ENCODE measurements at regions not wholly inside any gene's neighbourhood (a gene's known extent, or its start where the extent isn't known, plus 50 kb on each side); places are given as distances from the start of the nearest gene placed in this dataset.

DNA sequence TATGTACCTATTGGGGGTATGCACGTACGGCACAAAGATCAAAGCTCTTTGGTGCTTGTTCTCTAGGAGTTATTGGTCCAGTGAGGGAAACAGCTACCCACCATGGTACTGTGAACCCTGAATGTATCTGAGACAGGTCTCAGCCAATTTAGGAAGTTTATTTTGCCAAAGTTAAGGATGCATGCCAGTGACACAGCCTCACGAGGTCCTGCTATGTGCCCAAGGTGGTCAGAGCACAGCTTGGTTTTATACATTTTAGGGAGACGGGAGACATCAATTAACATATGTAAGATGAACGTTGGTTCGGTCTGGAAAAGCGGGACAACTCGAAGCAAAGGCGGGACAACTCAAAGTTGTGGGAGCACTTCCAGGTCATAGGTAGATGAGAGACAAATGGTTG is 75.8 kb downstream of the SOWAHC start:
- no peaks in the 10 kb centered on the region for H3K79me2 ChIP-seq (ENCODE audit: insufficient read depth, low read length)
- H3K9ac ChIP-seq (ENCODE audit: low read depth, low read length, poor library complexity, severe bottlenecking), result no peak overlapping the region
- H3K27me3 ChIP-seq (ENCODE audit: insufficient read depth, low read length, poor library complexity, severe bottlenecking), result no peaks in the 10 kb centered on the region
- no peaks in the 10 kb centered on the region for H3K4me1 ChIP-seq (ENCODE audit: insufficient read depth, low read length, poor library complexity, severe bottlenecking)
- H3K36me3 ChIP-seq (ENCODE audit: insufficient read depth, low read length), result no peaks in the 10 kb centered on the region
- H3K4me2 ChIP-seq (ENCODE audit: low read depth, low read length, poor library complexity, severe bottlenecking), result no peak overlapping the region
- H3K4me3 ChIP-seq (ENCODE audit: low read length, poor library complexity, severe bottlenecking), result no peak overlapping the region
- TF ChIP-seq, protein P1, sequence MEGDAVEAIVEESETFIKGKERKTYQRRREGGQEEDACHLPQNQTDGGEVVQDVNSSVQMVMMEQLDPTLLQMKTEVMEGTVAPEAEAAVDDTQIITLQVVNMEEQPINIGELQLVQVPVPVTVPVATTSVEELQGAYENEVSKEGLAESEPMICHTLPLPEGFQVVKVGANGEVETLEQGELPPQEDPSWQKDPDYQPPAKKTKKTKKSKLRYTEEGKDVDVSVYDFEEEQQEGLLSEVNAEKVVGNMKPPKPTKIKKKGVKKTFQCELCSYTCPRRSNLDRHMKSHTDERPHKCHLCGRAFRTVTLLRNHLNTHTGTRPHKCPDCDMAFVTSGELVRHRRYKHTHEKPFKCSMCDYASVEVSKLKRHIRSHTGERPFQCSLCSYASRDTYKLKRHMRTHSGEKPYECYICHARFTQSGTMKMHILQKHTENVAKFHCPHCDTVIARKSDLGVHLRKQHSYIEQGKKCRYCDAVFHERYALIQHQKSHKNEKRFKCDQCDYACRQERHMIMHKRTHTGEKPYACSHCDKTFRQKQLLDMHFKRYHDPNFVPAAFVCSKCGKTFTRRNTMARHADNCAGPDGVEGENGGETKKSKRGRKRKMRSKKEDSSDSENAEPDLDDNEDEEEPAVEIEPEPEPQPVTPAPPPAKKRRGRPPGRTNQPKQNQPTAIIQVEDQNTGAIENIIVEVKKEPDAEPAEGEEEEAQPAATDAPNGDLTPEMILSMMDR (conservative IDR thresholded peaks at IDR 0.05; ENCODE audit: low read length), result no peak
- TF ChIP-seq EZH2phosphoT487 (IDR thresholded peaks at IDR 0.05; ENCODE audit: borderline replicate concordance), result no peak
- H3K9me2 ChIP-seq (replicated peaks; ENCODE audit: low read depth, low read length), result no peaks in the 10 kb centered on the region
- H3K9me3 ChIP-seq (ENCODE audit: insufficient read depth, low read depth, low read length), result no peaks in the 10 kb centered on the region
- no peak overlapping the region for H2AFZ ChIP-seq (ENCODE audit: low read length)
- no peaks in the 10 kb centered on the region for H4K20me1 ChIP-seq (ENCODE audit: insufficient read depth, low read length, poor library complexity, severe bottlenecking)
- H3F3A ChIP-seq (ENCODE audit: low read depth), result no peaks in the 10 kb centered on the region

DNA sequence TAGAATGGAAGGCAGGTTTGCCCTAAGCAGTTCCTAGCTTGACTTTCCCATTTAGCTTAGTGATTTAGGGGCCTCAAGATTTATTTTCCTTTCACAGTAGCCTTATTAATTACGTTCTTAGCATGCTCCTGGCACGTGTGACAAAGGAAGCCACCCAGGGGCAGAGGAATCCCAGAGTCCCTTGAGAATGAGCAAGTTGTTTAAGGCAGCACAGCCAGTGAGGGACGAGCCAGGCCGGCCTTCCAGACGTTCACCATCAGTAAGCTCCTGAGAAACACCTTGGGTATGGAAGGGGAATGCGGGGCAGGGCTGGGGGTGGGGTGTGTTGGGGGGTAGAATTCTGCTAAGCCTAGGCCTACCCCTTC is 76.3 kb downstream of the SOWAHC start:
- no peak overlapping the region for H3K9ac ChIP-seq (ENCODE audit: low read depth, low read length, poor library complexity, severe bottlenecking)
- H3K9me2 ChIP-seq (replicated peaks; ENCODE audit: low read depth, low read length), result no peaks in the 10 kb centered on the region
- H2AFZ ChIP-seq (ENCODE audit: low read length), result 0 out of 2 replicates have a peak overlapping the region, but pooled peaks have one; percentile 36
- no peaks in the 10 kb centered on the region for H3K27me3 ChIP-seq (ENCODE audit: insufficient read depth, low read length, poor library complexity, severe bottlenecking)
- no peak overlapping the region for H3K4me2 ChIP-seq (ENCODE audit: low read depth, low read length, poor library complexity, severe bottlenecking)
- no peaks in the 10 kb centered on the region for H3K79me2 ChIP-seq (ENCODE audit: insufficient read depth, low read length)
- no peaks in the 10 kb centered on the region for H3K9me3 ChIP-seq (ENCODE audit: insufficient read depth, low read depth, low read length)
- H3K36me3 ChIP-seq (ENCODE audit: insufficient read depth, low read length), result no peaks in the 10 kb centered on the region
- H4K20me1 ChIP-seq (ENCODE audit: insufficient read depth, low read length, poor library complexity, severe bottlenecking), result no peaks in the 10 kb centered on the region
- no peak overlapping the region for H3K4me3 ChIP-seq (ENCODE audit: low read length, poor library complexity, severe bottlenecking)
- no peaks in the 10 kb centered on the region for H3F3A ChIP-seq (ENCODE audit: low read depth)
- no peaks in the 10 kb centered on the region for H3K4me1 ChIP-seq (ENCODE audit: insufficient read depth, low read length, poor library complexity, severe bottlenecking)
- no peak for TF ChIP-seq EZH2phosphoT487 (IDR thresholded peaks at IDR 0.05; ENCODE audit: borderline replicate concordance)
- TF ChIP-seq, protein P1 (conservative IDR thresholded peaks at IDR 0.05; ENCODE audit: low read length), result no peak

GRCh38 chr2:109690822-109691541 is 76.8 kb downstream of the SOWAHC start:
- no peak for TF ChIP-seq EZH2phosphoT487 (IDR thresholded peaks at IDR 0.05; ENCODE audit: borderline replicate concordance)
- TF ChIP-seq, protein P1 (conservative IDR thresholded peaks at IDR 0.05; ENCODE audit: low read length), result no peak
- Histone ChIP-seq H3F3A (ENCODE audit: low read depth) (no peaks in the 10 kb centered on the region), H2AFZ (ENCODE audit: low read length) (0 out of 2 replicates have a peak overlapping the region, but pooled peaks have one; percentile 36), H4K20me1 (ENCODE audit: insufficient read depth, low read length, poor library complexity, severe bottlenecking) (no peaks in the 10 kb centered on the region), H3K36me3 (ENCODE audit: insufficient read depth, low read length) (no peaks in the 10 kb centered on the region), H3K9me3 (ENCODE audit: insufficient read depth, low read depth, low read length) (no peaks in the 10 kb centered on the region), H3K9me2 (replicated peaks; ENCODE audit: low read depth, low read length) (no peaks in the 10 kb centered on the region), H3K4me2 (ENCODE audit: low read depth, low read length, poor library complexity, severe bottlenecking) (no peak overlapping the region), H3K79me2 (ENCODE audit: insufficient read depth, low read length) (no peaks in the 10 kb centered on the region), H3K9ac (ENCODE audit: low read depth, low read length, poor library complexity, severe bottlenecking) (no peak overlapping the region), H3K4me1 (ENCODE audit: insufficient read depth, low read length, poor library complexity, severe bottlenecking) (no peaks in the 10 kb centered on the region), H3K4me3 (ENCODE audit: low read length, poor library complexity, severe bottlenecking) (no peak overlapping the region), H3K27me3 (ENCODE audit: insufficient read depth, low read length, poor library complexity, severe bottlenecking) (no peaks in the 10 kb centered on the region)

Data from Loucy (cell line).